NCI-H1092 treated with DMSO at 0.1 percent for 48 hours (cell line): ENCODE measurements at regions not wholly inside any gene's neighbourhood (a gene's known extent, or its start where the extent isn't known, plus 50 kb on each side); places are given as distances from the start of the nearest gene placed in this dataset.
"Not testable (repeated sequence)": the region's sequence is repeated elsewhere in the genome, so short reads cannot be mapped to it uniquely, and the experiment has no call there.

Experiments
- DNase-seq: peaks from one replicate; lab custom pipeline; 2025; lab: John Stamatoyannopoulos, UW

GRCh38 chr5:52605317-52606313 is 182.1 kb upstream of the ITGA1 start:
- DNase-seq, result no peak

DNA sequence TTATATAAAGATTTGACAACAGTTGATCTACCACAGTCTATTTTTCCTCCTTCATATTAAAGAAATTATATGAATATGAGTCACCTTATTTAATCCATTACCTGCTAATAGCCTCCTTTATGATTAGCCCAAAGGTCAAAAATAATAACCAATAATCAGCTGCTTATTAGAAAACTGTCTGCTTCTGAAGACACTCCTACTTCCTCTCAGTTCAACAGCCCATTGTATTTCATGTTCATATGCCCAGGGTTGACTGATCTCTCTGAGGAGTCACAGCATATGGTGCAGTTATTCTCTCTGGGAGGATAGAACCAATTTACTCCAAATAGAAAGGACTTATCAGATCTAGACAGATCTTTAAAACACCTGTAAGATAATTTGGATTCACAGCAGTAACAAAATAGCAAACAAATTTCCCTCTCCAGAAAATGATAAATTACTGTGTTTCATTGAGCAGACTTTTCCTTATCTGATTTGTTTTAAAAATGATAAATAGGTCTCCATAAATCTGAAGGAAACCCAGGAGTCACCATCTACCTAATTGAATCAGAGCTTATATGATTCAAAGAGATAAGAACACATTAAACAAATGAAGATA is 180.4 kb upstream of the ITGA1 start:
- no peak for DNase-seq

- no peak for DNase-seq
Measured at GRCh38 chr5:52620315-52620714, 167.4 kb upstream of the ITGA1 start.

- no peak for DNase-seq
Measured at GRCh38 chr5:52623291-52623690, 164.4 kb upstream of the ITGA1 start.

- DNase-seq, result no peak
Measured at GRCh38 chr5:52624291-52624690, 163.4 kb upstream of the ITGA1 start.

DNA sequence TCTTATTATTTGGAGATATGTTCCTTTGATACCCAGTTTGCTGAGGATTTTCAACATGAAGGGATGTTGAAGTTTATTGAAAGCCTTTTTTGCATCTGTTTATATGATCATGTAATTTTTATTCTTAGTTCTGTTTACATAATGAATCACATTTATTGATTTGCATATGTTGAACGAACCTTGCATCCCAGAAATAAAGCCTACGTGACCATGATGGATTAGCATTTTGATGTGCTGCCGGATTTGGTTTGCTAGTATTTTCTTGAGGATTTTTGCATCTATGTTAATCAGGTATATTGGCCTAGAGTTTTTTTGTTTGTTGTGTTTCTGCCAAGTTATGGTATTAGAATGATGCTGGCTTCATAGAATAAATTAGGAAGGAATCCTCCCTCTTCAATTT is 161.4 kb upstream of the ITGA1 start:
- no peak for DNase-seq

DNA sequence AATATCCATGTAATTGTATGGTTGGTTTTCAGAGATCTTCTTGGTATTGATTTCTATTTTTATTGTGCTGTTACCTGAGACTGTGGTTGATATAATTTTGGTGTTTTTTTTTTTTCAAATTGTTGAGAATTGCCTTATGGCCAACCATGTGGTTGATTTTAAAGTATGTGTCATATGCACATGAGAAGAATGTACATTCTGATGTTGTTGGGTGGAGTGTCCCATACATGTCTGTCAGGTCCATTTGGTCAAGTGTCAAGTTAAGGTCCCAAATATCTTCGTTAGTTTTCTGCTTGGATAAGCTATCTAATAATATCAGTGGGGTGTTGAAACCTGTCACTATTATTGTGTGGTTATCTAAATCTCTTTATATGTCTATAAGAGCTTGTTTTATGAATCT is 160.0 kb upstream of the ITGA1 start:
- no peak for DNase-seq

DNA sequence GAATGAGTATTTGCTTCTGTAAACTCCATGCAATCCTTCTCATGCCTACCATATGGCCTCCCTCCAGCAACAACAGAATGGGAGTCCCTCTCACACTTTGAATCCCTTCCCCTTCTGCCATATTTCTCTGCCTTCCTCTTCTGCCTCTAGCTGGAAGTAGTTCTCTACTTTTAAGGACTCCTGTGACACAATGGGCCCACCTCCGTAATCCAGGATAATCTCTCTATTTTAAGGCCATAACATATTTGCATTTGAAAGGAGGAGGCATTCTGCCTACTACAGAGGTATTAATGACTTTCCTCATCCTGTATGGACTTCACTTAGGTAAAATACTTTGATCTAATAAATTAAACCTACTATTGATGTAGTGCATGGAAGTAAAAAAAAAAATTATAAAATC is 155.4 kb upstream of the ITGA1 start:
- no peak for DNase-seq

- DNase-seq, result not testable (repeated sequence)
Measured at GRCh38 chr5:52634171-52634570, 153.5 kb upstream of the ITGA1 start.

- DNase-seq, result no peak
Measured at GRCh38 chr5:52638732-52639131, 149.0 kb upstream of the ITGA1 start.

DNA sequence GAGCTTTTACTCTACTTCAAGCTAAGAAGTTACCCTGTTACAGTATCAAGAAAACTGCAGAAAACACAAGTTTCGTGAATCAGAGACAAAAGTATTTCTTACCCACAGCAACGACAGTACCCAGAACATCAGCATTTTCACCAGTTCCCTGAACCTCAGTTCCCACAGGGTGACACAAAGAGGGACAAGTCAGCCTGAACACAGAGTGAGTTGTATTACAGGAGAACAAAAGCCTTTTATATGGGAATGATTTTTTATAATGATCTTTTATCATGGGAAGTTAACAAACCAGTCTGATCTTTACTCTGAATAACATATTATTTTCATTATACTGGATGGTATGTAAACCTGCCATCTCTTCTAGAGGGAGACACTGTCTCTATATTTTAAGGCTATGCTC is 139.0 kb upstream of the ITGA1 start:
- DNase-seq, result no peak

DNA sequence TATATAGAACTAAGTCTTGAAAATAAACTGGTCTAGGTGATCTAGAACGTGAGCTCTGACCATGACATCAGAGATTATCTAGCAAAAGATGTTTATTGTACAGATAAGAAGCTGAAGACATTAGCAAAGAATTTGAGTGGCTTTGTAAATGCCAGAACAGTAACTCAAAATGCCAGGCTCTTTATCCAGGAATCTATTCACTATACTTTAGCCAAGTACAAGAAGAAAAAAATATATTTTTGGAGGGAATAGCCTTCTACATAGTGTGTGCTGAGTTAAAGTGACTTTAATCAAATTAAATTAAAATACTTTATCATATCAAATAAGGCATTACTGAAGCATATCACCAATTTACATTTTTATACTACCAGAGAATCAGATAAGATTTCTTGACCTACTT is 132.6 kb upstream of the ITGA1 start:
- no peak for DNase-seq

GRCh38 chr5:52656569-52657246 is 131.0 kb upstream of the ITGA1 start:
- no peak for DNase-seq

DNA sequence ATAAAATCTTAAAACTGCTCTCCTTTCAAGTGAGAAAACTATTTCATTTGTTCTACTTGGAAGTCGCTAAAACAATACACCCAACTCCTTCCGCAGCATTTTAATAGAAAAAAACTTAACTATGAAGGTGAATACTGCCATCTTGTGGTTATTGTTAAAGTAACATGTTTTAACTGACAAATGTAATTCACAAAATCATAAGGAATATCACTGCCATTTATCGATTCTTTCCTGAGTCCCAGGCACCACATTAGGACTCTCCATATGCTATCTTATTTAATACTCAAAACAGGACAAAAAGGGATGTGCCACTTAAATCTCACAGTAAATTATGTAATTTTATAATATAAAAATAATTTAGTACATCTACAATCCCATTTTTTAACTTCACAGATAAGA is 130.5 kb upstream of the ITGA1 start:
- DNase-seq, result peak; percentile 59

GRCh38 chr5:52658246-52658645 is 129.5 kb upstream of the ITGA1 start:
- no peak for DNase-seq

DNA sequence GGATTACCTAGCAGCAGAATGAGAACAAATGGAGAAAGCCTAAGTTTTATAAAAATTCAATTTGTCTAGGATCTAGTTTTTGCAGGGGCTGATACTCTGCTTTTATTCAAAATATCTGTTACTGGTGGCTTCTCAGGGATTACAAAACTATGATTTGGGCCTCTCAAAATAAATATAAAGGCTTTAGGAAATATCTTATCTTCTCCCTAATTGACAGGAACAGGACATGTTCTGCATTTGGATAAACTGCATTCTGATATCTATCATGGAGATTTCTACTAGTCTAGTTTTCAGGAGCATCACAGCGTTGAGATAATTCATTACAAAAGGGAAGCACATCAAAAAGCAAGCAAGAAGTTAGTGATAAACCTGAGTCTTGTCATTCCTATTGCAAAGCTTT is 127.1 kb upstream of the ITGA1 start:
- no peak for DNase-seq

DNA sequence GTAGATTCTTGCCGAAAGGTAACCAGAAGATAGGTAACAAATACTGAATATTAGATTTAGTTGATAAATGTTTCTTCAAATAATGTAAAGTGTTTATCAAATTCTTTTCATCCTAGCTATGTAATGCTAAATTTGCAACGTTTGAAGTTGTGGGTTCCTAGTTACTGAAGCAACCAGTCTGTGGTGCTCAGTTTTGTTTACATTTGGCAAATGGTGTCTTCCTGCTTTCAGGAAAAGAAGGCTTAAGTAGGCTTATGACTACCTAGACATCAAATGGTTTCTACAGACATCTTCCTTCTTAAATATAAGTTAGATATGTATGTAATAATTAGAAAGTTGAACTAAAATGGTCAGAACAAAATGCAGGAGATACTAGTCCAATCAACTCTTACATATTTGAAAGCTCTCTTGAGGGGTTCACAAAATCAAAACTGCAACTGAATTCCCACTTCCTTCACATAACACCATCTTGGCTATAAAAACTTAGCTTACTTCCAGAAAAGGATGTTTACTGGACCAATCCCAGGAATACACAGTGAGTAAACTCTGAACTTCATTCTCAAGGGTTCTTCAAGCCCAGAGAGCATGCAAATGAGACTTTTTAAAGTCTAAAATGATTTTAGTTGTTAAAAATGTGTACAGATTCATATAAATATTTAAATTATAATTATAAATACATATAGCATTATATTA is 125.7 kb upstream of the ITGA1 start:
- no peak for DNase-seq

GRCh38 chr5:52665559-52665958 is 122.2 kb upstream of the ITGA1 start:
- no peak for DNase-seq

- DNase-seq, result no peak
Measured at GRCh38 chr5:52668139-52668538, 119.6 kb upstream of the ITGA1 start.

DNA sequence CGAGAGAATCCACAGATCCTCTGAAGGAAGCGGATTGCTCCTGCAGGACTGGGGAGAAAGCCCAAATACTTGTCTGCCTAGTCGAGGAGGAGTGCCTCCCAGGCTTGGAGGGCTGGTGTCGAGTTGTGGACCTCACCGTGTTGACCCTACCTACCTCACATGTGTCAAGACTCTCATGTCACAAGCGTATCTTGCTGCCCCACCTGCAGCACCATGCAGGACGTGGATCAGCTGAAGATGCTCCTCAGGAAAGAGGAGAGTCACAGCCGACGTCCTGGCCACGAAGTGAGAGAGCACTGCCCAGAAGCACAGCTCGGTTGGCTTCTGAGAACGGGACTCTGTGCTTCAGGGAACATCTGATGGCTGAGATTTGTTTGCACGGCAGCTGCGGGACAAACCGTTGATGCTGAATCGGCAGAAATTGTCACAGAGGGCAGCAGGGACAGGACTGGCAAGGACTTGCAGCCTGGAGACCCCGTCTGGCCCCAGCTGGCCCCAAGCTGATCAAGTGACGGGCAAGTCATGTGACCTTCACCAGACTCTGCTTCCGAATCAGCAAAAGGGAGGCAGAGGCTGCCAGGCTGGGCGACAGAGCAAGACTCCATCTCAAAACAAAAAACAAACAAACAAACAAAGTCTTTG is 119.1 kb upstream of the ITGA1 start:
- DNase-seq, result no peak

DNA sequence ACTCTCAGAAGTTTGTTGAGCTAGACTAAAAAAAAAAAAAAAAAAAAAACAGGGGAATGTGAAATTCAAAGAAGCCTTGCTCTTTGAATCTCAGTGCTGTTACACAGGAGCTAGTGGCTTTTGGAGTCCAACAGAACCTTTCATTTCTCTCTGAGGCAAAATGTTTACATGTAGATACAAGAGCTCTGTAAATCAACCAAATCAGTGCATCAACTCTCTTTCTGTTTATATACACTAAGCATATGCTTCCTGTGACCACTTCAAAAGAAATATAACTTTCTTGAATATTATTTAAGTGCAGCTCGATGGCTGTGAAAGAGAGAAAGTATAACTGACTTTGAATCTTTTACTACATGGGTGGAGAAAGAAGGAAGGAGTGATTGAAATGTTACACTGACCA is 115.3 kb upstream of the ITGA1 start:
- no peak for DNase-seq

DNA sequence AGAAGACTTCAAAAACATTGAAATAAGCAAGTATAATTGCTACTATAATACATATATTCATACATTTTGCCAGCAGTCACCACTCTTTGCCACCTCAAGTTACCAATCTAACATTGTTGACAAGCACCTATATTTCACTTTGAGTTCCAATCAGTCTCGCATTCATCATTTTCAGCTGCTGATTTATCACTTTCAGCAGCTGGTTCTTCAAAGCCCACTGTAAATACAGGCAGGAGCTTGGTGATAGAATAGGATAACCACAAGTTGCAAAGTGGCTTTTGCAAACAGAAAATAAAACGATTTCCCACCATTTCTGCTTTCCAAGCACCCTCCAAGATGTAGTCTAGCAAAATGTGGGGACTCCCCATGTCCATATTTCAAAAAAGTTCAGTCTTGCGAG is 114.2 kb upstream of the ITGA1 start:
- DNase-seq, result no peak
